ENCODE measurements at regions not wholly inside any gene's neighbourhood (a gene's known extent, or its start where the extent isn't known, plus 50 kb on each side); places are given as distances from the start of the nearest gene placed in this dataset.
"Not testable (repeated sequence)": the region's sequence is repeated elsewhere in the genome, so short reads cannot be mapped to it uniquely, and the experiment has no call there.

- Histone ChIP-seq H4K20me1 (ENCODE audit: insufficient read depth, low read depth, low read length) (no peaks in the 10 kb centered on the region), H3K9ac (ENCODE audit: low read length) (no peak overlapping the region), H3K4me1 (ENCODE audit: low read length) (no peaks in the 10 kb centered on the region), H3K9me2 (replicated peaks; ENCODE audit: insufficient read depth, low read length) (no peaks in the 10 kb centered on the region), H3K36me3 (ENCODE audit: insufficient read depth, low read length) (no peaks in the 10 kb centered on the region), H3K9me3 (ENCODE audit: low read length) (no peaks in the 10 kb centered on the region), H3K4me3 (ENCODE audit: low read length) (no peak overlapping the region), H3K79me2 (ENCODE audit: low read length) (no peaks in the 10 kb centered on the region), H3K27ac (ENCODE audit: low read length) (no peak overlapping the region), H3K27me3 (ENCODE audit: low read length) (no peaks in the 10 kb centered on the region), H3K4me2 (ENCODE audit: low read depth, low read length, poor library complexity, severe bottlenecking) (no peak overlapping the region), H2AFZ (ENCODE audit: low read length) (no peak overlapping the region)
- no peak for DNase-seq
Observed at GRCh38 chr2:195257979-195258378, 399.0 kb upstream of the SLC39A10 start.

GRCh38 chr2:195252018-195252417 lies 405.0 kb upstream of the SLC39A10 start:
- Histone ChIP-seq H3K4me2 (ENCODE audit: low read depth, low read length, poor library complexity, severe bottlenecking) (no peak overlapping the region), H2AFZ (ENCODE audit: low read length) (no peak overlapping the region), H3K4me3 (ENCODE audit: low read length) (no peak overlapping the region), H3K79me2 (ENCODE audit: low read length) (no peaks in the 10 kb centered on the region), H3K4me1 (ENCODE audit: low read length) (no peaks in the 10 kb centered on the region), H3K27ac (ENCODE audit: low read length) (no peak overlapping the region), H3K9me3 (ENCODE audit: low read length) (no peaks in the 10 kb centered on the region), H3K9ac (ENCODE audit: low read length) (no peak overlapping the region), H3K27me3 (ENCODE audit: low read length) (no peaks in the 10 kb centered on the region), H4K20me1 (ENCODE audit: insufficient read depth, low read depth, low read length) (no peaks in the 10 kb centered on the region), H3K36me3 (ENCODE audit: insufficient read depth, low read length) (no peaks in the 10 kb centered on the region), H3K9me2 (replicated peaks; ENCODE audit: insufficient read depth, low read length) (no peaks in the 10 kb centered on the region)
- peak; percentile 66 for DNase-seq

- H2AFZ ChIP-seq (ENCODE audit: low read length): no peak overlapping the region
- no peaks in the 10 kb centered on the region for H3K79me2 ChIP-seq (ENCODE audit: low read length)
- no peak overlapping the region for H3K4me3 ChIP-seq (ENCODE audit: low read length)
- no peak overlapping the region for H3K9ac ChIP-seq (ENCODE audit: low read length)
- no peaks in the 10 kb centered on the region for H3K9me3 ChIP-seq (ENCODE audit: low read length)
- no peaks in the 10 kb centered on the region for H3K4me1 ChIP-seq (ENCODE audit: low read length)
- no peak for DNase-seq
- no peak overlapping the region for H3K4me2 ChIP-seq (ENCODE audit: low read depth, low read length, poor library complexity, severe bottlenecking)
- no peaks in the 10 kb centered on the region for H3K36me3 ChIP-seq (ENCODE audit: insufficient read depth, low read length)
- no peaks in the 10 kb centered on the region for H3K9me2 ChIP-seq (replicated peaks; ENCODE audit: insufficient read depth, low read length)
- H3K27me3 ChIP-seq (ENCODE audit: low read length): no peaks in the 10 kb centered on the region
- H3K27ac ChIP-seq (ENCODE audit: low read length): no peak overlapping the region
- no peaks in the 10 kb centered on the region for H4K20me1 ChIP-seq (ENCODE audit: insufficient read depth, low read depth, low read length)
Observed at GRCh38 chr2:195251214-195251613, 405.8 kb upstream of the SLC39A10 start.

GRCh38 chr2:195238826-195239225 lies 418.2 kb upstream of the SLC39A10 start:
- Histone ChIP-seq H3K4me2 (ENCODE audit: low read depth, low read length, poor library complexity, severe bottlenecking) (no peak overlapping the region), H3K9ac (ENCODE audit: low read length) (no peak overlapping the region), H3K9me2 (replicated peaks; ENCODE audit: insufficient read depth, low read length) (no peaks in the 10 kb centered on the region), H3K27ac (ENCODE audit: low read length) (no peak overlapping the region), H3K4me1 (ENCODE audit: low read length) (peaks cover 13% of the 10 kb centered on the region), H4K20me1 (ENCODE audit: insufficient read depth, low read depth, low read length) (no peaks in the 10 kb centered on the region), H3K27me3 (ENCODE audit: low read length) (no peaks in the 10 kb centered on the region), H3K4me3 (ENCODE audit: low read length) (no peak overlapping the region), H3K9me3 (ENCODE audit: low read length) (no peaks in the 10 kb centered on the region), H3K36me3 (ENCODE audit: insufficient read depth, low read length) (no peaks in the 10 kb centered on the region), H3K79me2 (ENCODE audit: low read length) (no peaks in the 10 kb centered on the region), H2AFZ (ENCODE audit: low read length) (no peak overlapping the region)
- DNase-seq: no peak

GRCh38 chr2:195238379-195238778 lies 418.6 kb upstream of the SLC39A10 start:
- no peak overlapping the region for H2AFZ ChIP-seq (ENCODE audit: low read length)
- H3K4me3 ChIP-seq (ENCODE audit: low read length): no peak overlapping the region
- H4K20me1 ChIP-seq (ENCODE audit: insufficient read depth, low read depth, low read length): no peaks in the 10 kb centered on the region
- no peak overlapping the region for H3K4me2 ChIP-seq (ENCODE audit: low read depth, low read length, poor library complexity, severe bottlenecking)
- H3K79me2 ChIP-seq (ENCODE audit: low read length): no peaks in the 10 kb centered on the region
- DNase-seq: no peak
- no peaks in the 10 kb centered on the region for H3K36me3 ChIP-seq (ENCODE audit: insufficient read depth, low read length)
- H3K9me3 ChIP-seq (ENCODE audit: low read length): no peaks in the 10 kb centered on the region
- H3K27ac ChIP-seq (ENCODE audit: low read length): no peak overlapping the region
- H3K27me3 ChIP-seq (ENCODE audit: low read length): no peaks in the 10 kb centered on the region
- no peaks in the 10 kb centered on the region for H3K9me2 ChIP-seq (replicated peaks; ENCODE audit: insufficient read depth, low read length)
- H3K4me1 ChIP-seq (ENCODE audit: low read length): peaks cover 13% of the 10 kb centered on the region
- no peak overlapping the region for H3K9ac ChIP-seq (ENCODE audit: low read length)

GRCh38 chr2:195228547-195228946 lies 428.5 kb upstream of the SLC39A10 start:
- H4K20me1 ChIP-seq (ENCODE audit: insufficient read depth, low read depth, low read length); H3K4me2 ChIP-seq (ENCODE audit: low read depth, low read length, poor library complexity, severe bottlenecking); H3K4me3 ChIP-seq (ENCODE audit: low read length); DNase-seq; H3K27me3 ChIP-seq (ENCODE audit: low read length); H2AFZ ChIP-seq (ENCODE audit: low read length); H3K36me3 ChIP-seq (ENCODE audit: insufficient read depth, low read length); H3K9me3 ChIP-seq (ENCODE audit: low read length); H3K79me2 ChIP-seq (ENCODE audit: low read length); H3K27ac ChIP-seq (ENCODE audit: low read length); H3K9me2 ChIP-seq (replicated peaks; ENCODE audit: insufficient read depth, low read length); H3K9ac ChIP-seq (ENCODE audit: low read length); H3K4me1 ChIP-seq (ENCODE audit: low read length): not testable (repeated sequence)

GRCh38 chr2:195214072-195214471 lies 443.0 kb upstream of the SLC39A10 start:
- Histone ChIP-seq H3K9me3 (ENCODE audit: low read length) (no peaks in the 10 kb centered on the region), H3K79me2 (ENCODE audit: low read length) (no peaks in the 10 kb centered on the region), H4K20me1 (ENCODE audit: insufficient read depth, low read depth, low read length) (no peaks in the 10 kb centered on the region), H3K9me2 (replicated peaks; ENCODE audit: insufficient read depth, low read length) (no peaks in the 10 kb centered on the region), H3K4me1 (ENCODE audit: low read length) (no peaks in the 10 kb centered on the region), H3K4me2 (ENCODE audit: low read depth, low read length, poor library complexity, severe bottlenecking) (no peak overlapping the region), H3K9ac (ENCODE audit: low read length) (no peak overlapping the region), H3K36me3 (ENCODE audit: insufficient read depth, low read length) (no peaks in the 10 kb centered on the region), H3K4me3 (ENCODE audit: low read length) (no peak overlapping the region), H2AFZ (ENCODE audit: low read length) (no peak overlapping the region), H3K27me3 (ENCODE audit: low read length) (no peaks in the 10 kb centered on the region), H3K27ac (ENCODE audit: low read length) (no peak overlapping the region)
- no peak for DNase-seq

GRCh38 chr2:195212586-195212985 lies 444.4 kb upstream of the SLC39A10 start:
- H3K9ac ChIP-seq (ENCODE audit: low read length): no peak overlapping the region
- H3K4me3 ChIP-seq (ENCODE audit: low read length): no peak overlapping the region
- H3K4me1 ChIP-seq (ENCODE audit: low read length): no peaks in the 10 kb centered on the region
- H3K36me3 ChIP-seq (ENCODE audit: insufficient read depth, low read length): no peaks in the 10 kb centered on the region
- no peak for DNase-seq
- no peaks in the 10 kb centered on the region for H3K27me3 ChIP-seq (ENCODE audit: low read length)
- no peaks in the 10 kb centered on the region for H4K20me1 ChIP-seq (ENCODE audit: insufficient read depth, low read depth, low read length)
- no peak overlapping the region for H3K4me2 ChIP-seq (ENCODE audit: low read depth, low read length, poor library complexity, severe bottlenecking)
- H2AFZ ChIP-seq (ENCODE audit: low read length): no peak overlapping the region
- H3K27ac ChIP-seq (ENCODE audit: low read length): no peak overlapping the region
- H3K79me2 ChIP-seq (ENCODE audit: low read length): no peaks in the 10 kb centered on the region
- no peaks in the 10 kb centered on the region for H3K9me2 ChIP-seq (replicated peaks; ENCODE audit: insufficient read depth, low read length)
- no peaks in the 10 kb centered on the region for H3K9me3 ChIP-seq (ENCODE audit: low read length)

Data from Karpas-422 (cell line).